GM21786 (cell line): ENCODE measurements at regions not wholly inside any gene's neighbourhood (a gene's known extent, or its start where the extent isn't known, plus 50 kb on each side); places are given as distances from the start of the nearest gene placed in this dataset.
"Not testable (repeated sequence)": the region's sequence is repeated elsewhere in the genome, so short reads cannot be mapped to it uniquely, and the experiment has no call there.

Source experiments
- ATAC-seq: cut with Tn5 transposase; IDR thresholded peaks from one replicate; pipeline ENCODE4 v1.9.1; 2021; ENCODE audit not compliant: unreplicated experiment

DNA sequence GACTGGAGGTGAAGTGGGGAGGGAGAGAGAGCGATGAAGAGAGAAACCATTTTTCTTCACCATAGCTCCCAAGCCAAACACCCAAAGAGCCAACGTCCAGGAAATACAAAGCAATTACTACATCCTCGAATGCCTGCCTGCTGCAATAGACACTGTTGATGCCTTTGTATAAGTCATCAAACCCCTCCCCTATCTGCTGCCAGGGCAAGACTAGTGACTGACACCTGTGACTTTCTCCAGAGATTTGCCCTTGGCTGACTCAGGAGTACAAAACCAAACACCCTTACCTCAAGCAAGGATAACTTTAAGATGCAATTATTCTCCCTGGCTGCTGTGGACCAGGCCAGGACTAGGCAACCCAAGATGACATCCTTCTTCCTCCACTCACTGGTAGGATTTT is 81.8 kb upstream of the RASA1 start:
- ATAC-seq = no peak

DNA sequence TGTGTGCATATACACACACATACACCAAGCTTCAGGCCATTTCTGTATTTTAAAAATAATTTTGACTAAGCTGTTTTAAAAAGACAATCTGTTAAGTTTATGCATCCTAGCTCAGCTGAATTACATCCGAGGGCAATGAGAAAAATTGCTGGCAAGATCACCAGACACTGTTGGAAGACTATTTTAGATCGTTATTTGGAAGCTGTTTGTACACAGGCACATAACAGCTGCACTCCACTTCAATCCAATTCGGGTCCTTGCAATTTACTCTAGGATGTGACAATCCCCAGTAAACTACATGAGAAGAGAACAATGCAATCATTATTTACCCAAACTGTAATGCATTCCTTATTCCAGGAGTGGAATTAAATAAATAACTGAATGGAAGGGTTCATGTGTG is 79.3 kb upstream of the RASA1 start:
- ATAC-seq = no peak

DNA sequence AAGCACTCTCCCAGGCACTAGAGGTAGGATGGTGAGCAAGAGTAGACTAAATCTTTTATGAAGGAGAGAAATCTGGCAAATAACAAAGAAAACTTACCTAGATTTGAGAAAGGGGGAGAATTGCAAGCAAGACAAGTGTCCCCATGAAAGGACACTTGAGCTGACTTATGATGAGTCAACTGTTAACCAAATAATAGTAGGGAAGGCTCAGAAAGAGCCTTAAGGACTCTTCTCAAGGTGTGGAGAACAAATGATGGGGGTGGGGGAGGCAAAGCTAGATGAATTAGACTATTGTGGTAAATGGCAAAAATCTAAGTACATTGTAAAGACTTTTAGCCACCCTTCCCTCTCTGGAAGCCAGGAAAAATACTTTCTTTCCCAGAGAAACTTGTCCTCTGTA is 77.6 kb upstream of the RASA1 start:
- no peak for ATAC-seq

- ATAC-seq = peak; percentile 69
These were observed 77.0 kb upstream of the RASA1 start for GRCh38 chr5:87190687-87191086.

DNA sequence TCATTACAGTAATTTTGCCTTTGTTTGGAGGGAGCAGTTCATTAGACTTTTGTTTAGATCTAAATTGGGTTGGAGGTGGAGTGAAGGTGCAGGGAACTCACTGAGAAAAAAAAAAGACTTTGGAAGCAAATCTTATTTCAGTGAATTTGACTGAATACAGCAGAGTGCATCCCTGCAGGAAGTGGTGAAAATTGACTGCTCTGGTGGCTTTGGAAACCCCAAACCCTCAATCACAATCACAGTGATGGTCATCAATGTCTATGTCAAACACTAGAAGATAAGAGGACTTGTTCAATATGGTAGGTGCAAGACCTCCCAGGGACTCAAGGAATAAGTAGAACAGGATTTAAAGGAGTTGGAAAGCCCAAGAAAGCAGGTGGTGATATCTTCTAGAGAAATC is 76.0 kb upstream of the RASA1 start:
- ATAC-seq = no peak

GRCh38 chr5:87195104-87195591 is 72.5 kb upstream of the RASA1 start:
- no peak for ATAC-seq

GRCh38 chr5:87195616-87196015 is 72.1 kb upstream of the RASA1 start:
- ATAC-seq = no peak

DNA sequence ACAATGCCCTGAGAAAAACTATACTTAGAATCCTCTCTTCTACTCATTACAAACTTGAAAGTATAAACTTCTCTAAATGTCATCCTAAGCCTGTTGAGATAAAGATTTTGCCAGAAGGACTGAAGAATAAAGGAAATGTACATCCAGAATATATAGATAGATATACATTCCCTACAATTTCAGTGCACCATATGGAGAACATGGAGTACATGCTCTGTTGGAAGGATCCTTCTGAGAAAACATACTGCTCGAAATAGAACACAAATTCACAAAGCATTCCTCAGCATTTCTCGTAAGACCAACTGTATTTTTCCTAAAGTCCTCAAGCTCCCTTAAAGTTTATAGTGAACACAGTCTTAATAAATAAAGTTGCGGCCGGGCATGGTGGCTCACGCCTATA is 69.7 kb upstream of the RASA1 start:
- ATAC-seq = no peak

DNA sequence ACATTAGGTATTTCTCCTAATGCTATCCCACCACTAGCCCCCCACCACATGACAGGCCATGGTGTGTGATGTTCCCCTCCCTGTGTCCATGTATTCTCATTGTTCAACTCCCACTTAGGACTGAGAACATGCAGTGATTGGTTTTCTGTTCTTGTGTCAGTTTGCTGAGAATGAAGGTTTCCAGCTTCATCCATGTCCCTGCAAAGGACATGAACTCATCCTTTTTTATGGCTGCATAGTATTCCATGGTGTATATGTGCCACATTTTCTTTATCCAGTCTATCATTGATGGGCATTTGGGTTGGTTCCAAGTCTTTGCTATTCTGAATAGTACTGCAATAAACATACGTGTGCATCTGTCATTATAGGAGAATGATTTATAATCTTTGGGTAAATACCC is 68.4 kb upstream of the RASA1 start:
- ATAC-seq = not testable (repeated sequence)

DNA sequence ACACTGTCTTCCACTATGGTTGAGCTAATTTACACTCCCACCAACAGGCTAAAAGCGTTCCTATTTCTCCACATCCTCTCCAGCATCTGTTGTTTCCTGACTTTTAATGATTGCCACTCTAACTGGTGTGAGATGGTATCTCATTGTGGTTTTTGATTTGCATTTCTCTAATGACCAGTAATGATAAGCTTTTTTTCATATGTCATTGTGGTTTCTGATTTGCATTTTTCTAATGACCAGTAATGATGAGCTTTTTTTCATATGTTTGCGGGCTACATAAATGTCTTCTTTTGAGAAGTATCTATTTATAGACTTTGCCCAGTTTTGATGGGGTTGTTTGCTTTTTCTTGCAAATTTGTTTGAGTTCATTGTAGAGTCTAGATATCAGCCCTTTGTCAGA is 68.0 kb upstream of the RASA1 start:
- ATAC-seq = not testable (repeated sequence)

DNA sequence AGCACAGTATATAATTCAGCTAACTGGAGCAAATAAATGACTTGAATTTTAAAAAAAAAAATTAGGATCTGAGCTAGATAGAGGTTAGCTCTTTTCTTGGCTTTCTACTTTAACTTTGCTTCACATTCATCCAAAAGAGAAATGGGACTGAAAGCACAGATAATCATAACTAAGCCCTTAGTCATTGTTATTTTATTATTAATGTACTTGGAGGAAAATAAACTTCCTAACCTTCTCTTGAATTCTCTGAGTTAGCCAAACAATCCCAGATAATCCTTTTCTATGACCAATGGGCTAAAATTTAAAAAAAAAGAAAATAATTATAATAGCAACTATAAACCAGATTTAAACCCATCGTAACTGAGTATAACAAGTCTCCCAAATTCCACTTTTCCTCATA is 57.6 kb upstream of the RASA1 start:
- no peak for ATAC-seq

GRCh38 chr5:87210743-87211142 is 56.9 kb upstream of the RASA1 start:
- no peak for ATAC-seq

GRCh38 chr5:87211676-87212075 is 56.0 kb upstream of the RASA1 start:
- ATAC-seq = no peak

GRCh38 chr5:87212183-87212582 is 55.5 kb upstream of the RASA1 start:
- not testable (repeated sequence) for ATAC-seq

GRCh38 chr5:87217480-87217879 is 50.2 kb upstream of the RASA1 start:
- ATAC-seq = not testable (repeated sequence)
